ENCODE measurements at regions not wholly inside any gene's neighbourhood (a gene's known extent, or its start where the extent isn't known, plus 50 kb on each side); places are given as distances from the start of the nearest gene placed in this dataset.

- TF ChIP-seq EZH2 (IDR thresholded peaks at IDR 0.05; ENCODE audit: low read depth, low read length, severe bottlenecking): no peak
- TF ChIP-seq POLR2A (IDR thresholded peaks at IDR 0.05; ENCODE audit: control extremely low read depth in 1 of 2, low read depth in 2 of 2, low read length in 2 of 2): no peak
- no peak for TF ChIP-seq CTCF (IDR thresholded peaks at IDR 0.05; ENCODE audit: control extremely low read depth in 1 of 3, insufficient read depth in 1 of 3, low read depth in 1 of 3, low read length in 3 of 3)
- no peak for TF ChIP-seq YY1 (IDR thresholded peaks at IDR 0.05; ENCODE audit: low read depth, low read length)
- TF ChIP-seq FOSL1 (IDR thresholded peaks at IDR 0.05; ENCODE audit: insufficient read depth, low read depth, low read length): no peak
- TF ChIP-seq HDAC2 (IDR thresholded peaks at IDR 0.05; ENCODE audit: borderline replicate concordance in 1 of 2, low read depth in 2 of 2, low read length in 2 of 2): no peak
- no peak for TF ChIP-seq SIN3A (conservative IDR thresholded peaks at IDR 0.05 in 1 of 2, IDR thresholded peaks at IDR 0.05 in 1 of 2; ENCODE audit: low read depth in 1 of 2, low read length in 2 of 2)
Measured at GRCh38 chr6:103409475-103409874, 1450.2 kb downstream of the HACE1 start.

Measured in H1 (cell line).